GM21576 (cell line): ENCODE measurements at regions not wholly inside any gene's neighbourhood (a gene's known extent, or its start where the extent isn't known, plus 50 kb on each side); places are given as distances from the start of the nearest gene placed in this dataset.
"Not testable (repeated sequence)": the region's sequence is repeated elsewhere in the genome, so short reads cannot be mapped to it uniquely, and the experiment has no call there.

Experiments
- ATAC-seq: cut with Tn5 transposase; IDR thresholded peaks from one replicate; pipeline ENCODE4 v1.9.1; 2021; ENCODE audit warnings: mild to moderate bottlenecking, moderate library complexity; ENCODE audit not compliant: unreplicated experiment

DNA sequence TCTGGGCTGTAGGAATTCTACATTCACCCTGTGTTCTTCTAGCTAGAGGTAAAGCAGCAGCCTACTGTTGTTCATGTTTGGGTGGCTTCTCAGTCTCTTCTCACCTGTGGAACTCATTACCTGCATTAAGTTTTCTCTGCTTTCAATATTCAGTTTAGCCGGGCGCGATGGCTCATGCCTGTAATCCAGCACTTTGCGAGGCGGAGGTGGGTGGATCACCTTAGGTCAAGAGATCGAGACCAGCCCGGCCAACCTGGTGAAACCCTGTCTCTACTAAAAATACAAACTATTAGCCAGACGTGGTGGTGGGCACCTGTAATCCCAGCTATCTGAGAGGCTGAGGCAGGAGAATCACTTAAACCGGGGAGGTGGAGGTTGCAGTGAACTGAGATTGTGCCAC is 139.8 kb upstream of the UBE2E3 start:
- no peak for ATAC-seq

DNA sequence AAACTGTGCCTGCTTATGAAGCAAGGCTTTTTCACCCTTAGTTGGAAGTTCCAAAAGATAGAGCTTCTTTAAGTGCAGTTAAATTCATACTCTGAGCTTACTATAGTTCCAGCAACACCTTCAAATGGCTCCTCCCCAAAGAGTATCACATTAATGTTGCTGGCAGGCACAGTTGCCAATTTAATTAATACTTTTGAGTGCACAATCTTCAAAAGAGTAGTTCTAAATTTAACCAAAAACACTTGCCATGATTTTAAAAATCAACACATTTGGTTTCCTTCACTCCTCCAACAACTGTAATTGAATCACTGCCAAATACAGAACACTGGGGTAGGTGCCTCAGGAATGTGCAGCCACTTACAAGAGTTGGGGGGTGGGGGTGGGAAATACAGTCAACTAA is 150.6 kb upstream of the UBE2E3 start:
- no peak for ATAC-seq

GRCh38 chr2:180829261-180829660 is 151.1 kb upstream of the UBE2E3 start:
- no peak for ATAC-seq

DNA sequence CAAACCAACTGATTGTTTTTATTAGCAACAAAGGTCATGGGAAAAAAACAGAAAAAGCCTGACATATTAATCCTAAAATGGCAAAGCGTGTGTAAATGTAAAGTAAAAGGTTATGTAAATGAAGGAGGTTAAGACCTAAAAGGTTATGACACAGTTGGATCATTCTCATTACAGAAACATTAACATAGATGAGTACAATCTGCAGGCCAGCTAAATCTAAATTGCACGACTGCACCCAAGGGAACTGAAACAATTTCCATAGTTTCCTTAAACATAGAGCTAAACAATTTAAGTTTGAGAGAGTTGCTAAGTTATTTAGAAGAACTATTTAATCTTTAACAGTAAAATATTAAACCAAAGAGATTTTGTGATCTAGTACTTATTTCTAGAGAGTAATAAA is 151.6 kb upstream of the UBE2E3 start:
- no peak for ATAC-seq

- ATAC-seq: no peak
These were observed 156.8 kb upstream of the UBE2E3 start for GRCh38 chr2:180823546-180824141.

GRCh38 chr2:180819106-180819505 is 161.3 kb upstream of the UBE2E3 start:
- no peak for ATAC-seq

DNA sequence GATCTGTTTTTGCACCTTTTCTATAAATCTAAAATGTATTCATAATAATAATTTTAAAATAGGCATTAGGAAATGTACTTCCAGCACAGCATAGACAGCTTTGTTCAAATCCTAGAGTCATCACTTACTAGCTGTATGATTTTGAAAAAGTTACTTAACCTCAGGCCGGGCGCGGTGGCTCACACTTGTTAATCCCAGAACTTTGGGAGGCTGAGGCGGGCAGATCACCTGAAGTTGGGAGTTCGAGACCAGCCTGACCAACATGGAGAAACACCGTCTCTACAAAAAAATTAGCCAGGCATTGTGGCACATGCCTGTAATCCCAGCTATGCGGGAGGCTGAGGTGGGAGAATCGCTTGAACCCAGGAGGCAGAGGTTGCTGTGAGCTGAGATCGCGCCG is 161.7 kb upstream of the UBE2E3 start:
- ATAC-seq: not testable (repeated sequence)

DNA sequence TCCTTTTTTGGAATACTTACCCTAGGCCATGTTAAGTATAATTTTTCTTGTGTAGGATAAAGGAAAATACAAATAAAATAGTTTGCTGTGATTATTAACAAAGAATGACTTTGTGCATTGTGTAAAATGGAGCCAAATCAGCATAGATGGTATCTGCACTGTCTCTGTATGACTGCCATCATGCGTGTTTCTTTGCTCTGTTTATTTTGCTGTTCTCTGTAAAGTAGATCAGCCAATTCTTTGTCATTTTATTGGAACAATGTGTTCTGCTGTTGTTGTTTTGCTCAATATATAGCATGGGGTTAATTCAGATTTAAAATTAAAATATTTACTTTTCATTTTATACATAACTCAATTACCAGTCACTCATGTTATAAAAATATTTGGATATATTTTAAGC is 181.3 kb upstream of the UBE2E3 start:
- no peak for ATAC-seq

- ATAC-seq: no peak
These were observed 189.5 kb upstream of the UBE2E3 start for GRCh38 chr2:180790891-180791290.

- no peak for ATAC-seq
These were observed 193.1 kb upstream of the UBE2E3 start for GRCh38 chr2:180787330-180787729.

- no peak for ATAC-seq
These were observed 199.1 kb upstream of the UBE2E3 start for GRCh38 chr2:180781276-180781675.

DNA sequence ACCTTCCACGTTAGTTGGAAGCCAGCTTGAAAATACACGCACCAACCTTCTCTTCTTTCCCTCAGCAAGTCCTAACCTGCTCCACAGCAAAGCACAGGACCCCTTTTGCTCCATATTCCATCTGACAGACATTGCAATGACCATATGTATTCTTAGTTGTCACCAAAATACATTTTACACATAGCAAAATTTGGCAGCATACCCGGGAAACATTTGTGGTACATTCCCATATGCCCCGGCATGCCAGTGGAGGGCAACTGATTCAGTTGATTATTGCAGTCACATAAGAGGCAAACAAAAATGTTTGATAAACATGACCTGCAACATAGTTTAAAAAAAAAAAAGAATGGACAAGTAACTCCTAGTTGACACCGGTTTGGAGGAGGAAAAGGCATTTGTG is 202.1 kb upstream of the UBE2E3 start:
- ATAC-seq: no peak

DNA sequence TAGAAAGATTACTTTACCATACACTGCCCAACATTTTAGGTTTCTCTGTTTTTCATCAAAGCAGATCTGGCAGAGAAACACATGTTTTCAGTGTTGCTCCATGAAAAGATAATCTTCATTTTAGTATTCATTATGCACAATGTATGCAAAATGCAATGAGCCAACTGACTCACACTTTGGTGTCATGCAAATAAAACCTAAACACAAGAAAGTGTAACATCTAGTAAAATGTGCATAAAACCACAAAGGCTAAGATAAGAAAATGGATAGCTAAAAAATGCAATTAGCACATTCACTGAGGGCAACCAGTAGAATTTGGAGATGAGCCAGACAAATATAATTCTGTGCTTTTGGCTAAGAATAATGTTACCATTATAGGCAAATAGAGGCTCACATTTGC is 203.5 kb upstream of the UBE2E3 start:
- ATAC-seq: no peak

DNA sequence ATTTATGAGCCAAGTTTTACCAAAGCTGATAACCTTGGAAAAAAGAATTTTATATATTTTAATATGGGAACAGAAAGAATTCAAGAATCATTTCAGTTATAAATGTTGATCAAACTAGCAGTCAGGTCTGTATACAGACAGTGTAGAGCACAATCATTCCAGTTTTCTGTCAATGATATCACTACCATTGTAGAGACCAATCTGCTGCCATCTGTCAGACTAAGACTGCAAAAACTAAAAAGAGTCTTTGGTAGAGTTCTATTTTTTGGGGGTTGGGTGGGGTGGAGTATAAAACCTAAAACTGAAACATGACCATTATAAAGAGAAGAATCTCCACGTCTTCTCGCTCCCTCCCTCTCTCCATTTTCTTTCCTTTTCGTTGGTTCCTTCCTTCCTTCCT is 204.7 kb upstream of the UBE2E3 start:
- ATAC-seq: no peak

GRCh38 chr2:180765316-180765715 is 215.1 kb upstream of the UBE2E3 start:
- not testable (repeated sequence) for ATAC-seq

DNA sequence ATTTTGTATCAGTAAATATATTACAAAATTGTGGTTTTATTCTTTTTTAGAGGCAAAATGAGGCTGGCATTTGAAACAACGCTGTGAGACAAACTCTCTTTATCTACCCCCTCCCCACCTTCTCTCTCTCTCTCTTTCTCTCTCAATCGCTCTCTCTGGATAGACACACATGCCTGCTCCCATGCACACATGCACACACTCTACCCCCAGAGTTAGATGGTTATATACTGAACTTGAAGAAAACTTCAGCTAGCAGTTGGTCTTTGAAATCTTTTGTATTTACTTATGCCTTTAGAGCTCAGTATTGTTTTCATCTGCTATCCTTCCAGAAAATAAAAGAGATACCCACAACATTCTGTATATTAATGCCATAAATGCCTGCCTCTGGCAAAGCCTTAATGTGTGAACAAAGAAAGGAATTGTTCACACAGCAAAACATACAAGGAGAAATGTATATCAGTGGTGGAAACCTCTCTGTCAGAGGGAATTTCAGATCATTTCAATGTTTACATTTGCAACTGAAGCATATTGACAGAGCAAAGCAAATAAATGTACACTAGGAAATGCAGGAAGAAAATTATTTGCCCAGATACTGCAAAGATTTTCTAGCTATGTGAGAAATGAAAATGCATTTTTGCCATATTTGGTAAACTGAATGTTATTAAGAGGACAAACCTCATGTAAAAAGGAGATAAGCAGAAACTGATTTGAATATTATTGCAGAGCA is 217.0 kb upstream of the UBE2E3 start:
- no peak for ATAC-seq

GRCh38 chr2:180761224-180761623 is 219.2 kb upstream of the UBE2E3 start:
- no peak for ATAC-seq

DNA sequence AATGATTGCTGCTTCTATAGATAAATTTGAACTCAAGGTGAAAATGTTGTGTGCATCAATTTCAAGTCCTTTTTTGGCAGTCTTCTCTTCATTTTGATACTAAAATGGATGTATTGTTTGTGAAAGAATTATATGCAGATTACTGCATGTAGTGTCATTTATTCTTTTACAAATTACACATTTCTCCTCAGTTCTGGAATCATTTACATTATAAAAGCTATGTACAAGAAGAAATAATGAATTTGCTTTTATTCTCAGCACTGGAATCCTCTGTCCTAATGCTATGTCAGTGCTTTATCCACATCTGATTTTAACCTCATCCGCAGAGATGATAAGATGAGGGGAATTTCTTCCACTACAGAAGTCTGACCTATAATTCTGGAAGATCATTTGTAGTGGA is 220.8 kb upstream of the UBE2E3 start:
- ATAC-seq: no peak

GRCh38 chr2:180753809-180754761 is 226.3 kb upstream of the UBE2E3 start:
- ATAC-seq: no peak

GRCh38 chr2:180751306-180751920 is 229.0 kb upstream of the UBE2E3 start:
- no peak for ATAC-seq

GRCh38 chr2:180747728-180748127 is 232.7 kb upstream of the UBE2E3 start:
- ATAC-seq: no peak
